Psoas muscle (tissue), 7 donors: ENCODE measurements at regions not wholly inside any gene's neighbourhood (a gene's known extent, or its start where the extent isn't known, plus 50 kb on each side); places are given as distances from the start of the nearest gene placed in this dataset.

Experiments used
- ATAC-seq, 4 donors: fragments of 200-7000 bp; cut with Tn5 transposase; one replicate each; pipeline ENCODE4 v1.9.1; 2020; ENCODE audit warnings: moderate library complexity in 3 of 4, mild to moderate bottlenecking in 2 of 4
- DNase-seq, 2 donors: peaks; one replicate each; pipeline ENCODE4 v3.0.0-alpha.2; 2020
- H3K27ac ChIP-seq: fragments of 200-600 bp; one replicate; pipeline ENCODE4 v1.8.0; 2022
- H3K27me3 ChIP-seq, 3 donors: fragments of 200-600 bp in 1 of 3; one replicate each; pipeline versions ENCODE4 v1.6.1 to v1.8.0; 2013 to 2022; ENCODE audit warnings: low read length in 2 of 3, mild to moderate bottlenecking in 2 of 3, moderate library complexity in 1 of 3; ENCODE audit not compliant: insufficient read depth in 3 of 3
- H3K36me3 ChIP-seq, 2 donors: fragments of 200-600 bp in 1 of 2; one replicate each; pipeline versions ENCODE4 v1.6.1 to v1.8.0; 2013 to 2022; ENCODE audit warnings: low read depth in 1 of 2, mild to moderate bottlenecking in 1 of 2, moderate library complexity in 1 of 2; ENCODE audit not compliant: insufficient read depth in 1 of 2
- H3K4me1 ChIP-seq: fragments of 200-600 bp; one replicate; pipeline ENCODE4 v1.8.0; 2022
- H3K4me3 ChIP-seq: fragments of 200-600 bp; one replicate; pipeline ENCODE4 v1.8.0; 2022; ENCODE audit warnings: mild to moderate bottlenecking
- H3K9me3 ChIP-seq: fragments of 200-600 bp; one replicate; pipeline ENCODE4 v1.8.0; 2022
- WGBS, 3 donors: extraction: QIAGEN DNeasy Blood & Tissue Kit; methylation state at CpG; one replicate each; pipeline versions ENCODE4 v1.1.6 to v1.1.7; 2013; 5-methylcytosine and 5-hydroxymethylcytosine counted together
- intact Hi-C, 2 donors: fragments of 100-400 bp; cut with DNase I; formaldehyde crosslinking; loops; one replicate each; pipeline versions ENCODE4 v1.11.0 to v1.14.2; 2022
- TF ChIP-seq, protein P1 (sequence below): fragments of 200-600 bp; IDR thresholded peaks from one replicate; pipeline ENCODE4 v1.8.0; 2022; ENCODE audit warnings: antibody characterized with exemption
- donor health status: healthy with polysubstance abuse.
- donor health status: DM: no; HTN: no; CAD: no; lungs with moderate emphysema.
- donor health status: Bipolar disorder and iron deficiency.
- donor health status: healthy.
- donor health status: DM: yes; HTN: yes; CAD: no.
- donor health status: DM: no; HTN: no; CAD: no.
- donor health status: DM: yes; HTN: yes; CAD: no.

DNA sequence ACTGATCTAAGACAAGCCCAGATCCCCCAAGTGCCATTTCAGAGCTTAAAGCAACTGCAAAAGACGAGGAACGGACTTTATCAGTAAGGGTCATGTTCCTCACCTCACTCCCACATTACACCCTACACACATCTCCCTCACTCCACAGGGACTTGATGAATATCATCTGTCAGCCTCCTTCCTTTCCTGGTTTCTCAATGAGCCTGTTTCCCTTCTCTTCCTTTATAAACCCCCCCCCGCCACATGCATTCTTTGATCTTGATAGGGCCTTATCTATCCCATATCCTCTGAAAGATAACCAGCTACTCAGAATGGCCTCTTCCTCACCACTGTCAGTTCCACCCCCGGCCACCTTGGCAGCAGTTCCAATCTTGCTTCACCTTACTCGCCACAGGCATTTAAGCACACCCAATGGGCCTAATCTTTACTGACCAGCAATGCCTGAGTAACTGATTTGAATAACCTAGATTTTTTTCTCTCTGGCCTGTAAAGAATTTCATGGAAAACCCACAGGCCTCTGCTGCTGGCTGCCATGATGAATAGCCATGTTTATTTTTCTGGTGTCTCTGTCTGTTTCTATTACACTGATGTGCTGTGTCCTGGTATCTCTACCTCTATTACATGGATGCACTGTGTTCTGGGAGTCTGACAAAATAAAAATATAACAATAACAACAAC is 138.7 kb downstream of the PHLDA1 start:
- H3K4me3 ChIP-seq = no peak overlapping the region
- TF ChIP-seq, protein P1, sequence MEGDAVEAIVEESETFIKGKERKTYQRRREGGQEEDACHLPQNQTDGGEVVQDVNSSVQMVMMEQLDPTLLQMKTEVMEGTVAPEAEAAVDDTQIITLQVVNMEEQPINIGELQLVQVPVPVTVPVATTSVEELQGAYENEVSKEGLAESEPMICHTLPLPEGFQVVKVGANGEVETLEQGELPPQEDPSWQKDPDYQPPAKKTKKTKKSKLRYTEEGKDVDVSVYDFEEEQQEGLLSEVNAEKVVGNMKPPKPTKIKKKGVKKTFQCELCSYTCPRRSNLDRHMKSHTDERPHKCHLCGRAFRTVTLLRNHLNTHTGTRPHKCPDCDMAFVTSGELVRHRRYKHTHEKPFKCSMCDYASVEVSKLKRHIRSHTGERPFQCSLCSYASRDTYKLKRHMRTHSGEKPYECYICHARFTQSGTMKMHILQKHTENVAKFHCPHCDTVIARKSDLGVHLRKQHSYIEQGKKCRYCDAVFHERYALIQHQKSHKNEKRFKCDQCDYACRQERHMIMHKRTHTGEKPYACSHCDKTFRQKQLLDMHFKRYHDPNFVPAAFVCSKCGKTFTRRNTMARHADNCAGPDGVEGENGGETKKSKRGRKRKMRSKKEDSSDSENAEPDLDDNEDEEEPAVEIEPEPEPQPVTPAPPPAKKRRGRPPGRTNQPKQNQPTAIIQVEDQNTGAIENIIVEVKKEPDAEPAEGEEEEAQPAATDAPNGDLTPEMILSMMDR = no peak
- H3K27me3 ChIP-seq = no peaks in the 10 kb centered on the region
- no peak for ATAC-seq
- intact Hi-C loops = no loop called here
- no peaks in the 10 kb centered on the region for H3K36me3 ChIP-seq
- WGBS, 3 donors = 75 to 92% (median 87%) methylated on average over 4 to 5 of the region's 5 CpGs
- no peak overlapping the region for H3K27ac ChIP-seq
- no peaks in the 10 kb centered on the region for H3K4me1 ChIP-seq
- no peaks in the 10 kb centered on the region for H3K9me3 ChIP-seq
- DNase-seq = no peak

DNA sequence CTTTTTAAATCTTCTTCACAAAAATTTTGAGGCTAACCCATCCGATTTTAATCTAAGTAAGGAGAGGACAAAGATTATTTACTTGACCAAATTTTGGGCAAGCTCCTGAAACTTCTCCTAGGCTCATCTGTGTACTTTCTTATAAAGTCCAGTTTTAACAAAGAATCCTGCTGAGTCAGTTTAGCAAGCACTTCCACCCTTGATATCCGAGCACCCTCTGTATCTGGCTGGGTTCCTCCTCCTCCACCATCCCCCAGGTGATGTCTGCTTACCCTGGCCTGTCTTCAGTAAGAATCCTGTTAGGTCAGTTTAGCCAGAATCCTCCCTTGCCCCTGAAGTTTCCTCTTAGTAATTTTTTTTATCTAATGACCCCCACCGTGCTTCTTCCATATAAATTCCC is 140.5 kb downstream of the PHLDA1 start:
- no peaks in the 10 kb centered on the region for H3K36me3 ChIP-seq
- 85 to 94% (median 86%) methylated on average over 3 of the region's 3 CpGs for WGBS, 3 donors
- H3K4me3 ChIP-seq = no peak overlapping the region
- ATAC-seq (no peak), DNase-seq (no peak)
- no peaks in the 10 kb centered on the region for H3K27me3 ChIP-seq
- intact Hi-C loops = no loop called here
- no peaks in the 10 kb centered on the region for H3K9me3 ChIP-seq
- H3K4me1 ChIP-seq = no peaks in the 10 kb centered on the region
- no peak overlapping the region for H3K27ac ChIP-seq
- TF ChIP-seq, protein P1 = no peak

DNA sequence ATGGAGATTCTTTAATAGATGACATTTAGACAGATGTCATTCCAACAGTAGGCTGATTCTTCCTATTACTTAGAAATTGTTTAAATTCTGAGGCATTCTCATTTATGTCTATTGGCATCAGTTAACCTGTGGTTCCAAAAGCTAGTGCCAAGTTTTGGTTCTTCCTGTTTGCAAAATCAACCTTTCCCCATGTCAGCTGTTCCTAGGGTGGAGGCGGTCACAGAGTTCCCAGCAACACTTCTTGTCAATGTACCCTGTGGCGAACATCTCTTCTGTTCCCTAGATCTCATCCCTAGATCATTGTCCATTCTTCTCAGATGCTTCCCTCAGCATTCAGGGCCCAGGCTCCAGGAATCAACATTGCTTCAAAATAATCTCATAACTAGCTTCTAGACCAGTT is 140.9 kb downstream of the PHLDA1 start:
- Histone ChIP-seq H3K36me3 (no peaks in the 10 kb centered on the region), H3K27ac (no peak overlapping the region), H3K4me3 (no peak overlapping the region), H3K9me3 (no peaks in the 10 kb centered on the region), H3K27me3 (no peaks in the 10 kb centered on the region), H3K4me1 (no peaks in the 10 kb centered on the region)
- WGBS, 3 donors = 87 to 98% (median 89%) methylated on average over 2 of the region's 2 CpGs
- TF ChIP-seq, protein P1 = no peak
- intact Hi-C loops = no loop called here
- DNase-seq (no peak), ATAC-seq (no peak)

DNA sequence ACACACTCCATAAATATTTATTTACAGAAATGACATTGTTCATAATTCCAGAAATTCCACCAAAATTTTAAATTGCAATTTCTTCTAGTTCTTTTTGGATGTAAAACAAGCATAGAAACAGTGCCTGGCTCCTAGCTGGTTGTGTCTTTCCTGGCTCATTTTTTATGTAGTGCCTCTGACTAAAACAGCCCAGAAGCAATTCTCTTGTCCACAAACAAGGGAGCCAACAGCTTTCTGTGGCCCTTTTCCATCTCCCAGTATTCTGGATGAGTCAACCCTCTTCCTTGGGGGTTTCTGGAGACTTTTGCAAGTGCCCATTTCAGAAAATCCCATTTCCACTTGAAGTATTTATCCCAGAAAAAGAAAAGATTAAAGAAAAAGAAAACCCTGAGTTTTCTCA is 141.4 kb downstream of the PHLDA1 start:
- Histone ChIP-seq H3K36me3 (no peaks in the 10 kb centered on the region), H3K4me3 (no peak overlapping the region), H3K27me3 (no peaks in the 10 kb centered on the region), H3K9me3 (no peaks in the 10 kb centered on the region), H3K4me1 (no peaks in the 10 kb centered on the region), H3K27ac (no peak overlapping the region)
- TF ChIP-seq, protein P1 = no peak
- DNase-seq (no peak), ATAC-seq (no peak)
- intact Hi-C loops = no loop called here
